ENCODE measurements at regions not wholly inside any gene's neighbourhood (a gene's known extent, or its start where the extent isn't known, plus 50 kb on each side); places are given as distances from the start of the nearest gene placed in this dataset.
A peak's percentile ranks its signal among the peaks of the same experiment; 100 is the strongest.

DNA sequence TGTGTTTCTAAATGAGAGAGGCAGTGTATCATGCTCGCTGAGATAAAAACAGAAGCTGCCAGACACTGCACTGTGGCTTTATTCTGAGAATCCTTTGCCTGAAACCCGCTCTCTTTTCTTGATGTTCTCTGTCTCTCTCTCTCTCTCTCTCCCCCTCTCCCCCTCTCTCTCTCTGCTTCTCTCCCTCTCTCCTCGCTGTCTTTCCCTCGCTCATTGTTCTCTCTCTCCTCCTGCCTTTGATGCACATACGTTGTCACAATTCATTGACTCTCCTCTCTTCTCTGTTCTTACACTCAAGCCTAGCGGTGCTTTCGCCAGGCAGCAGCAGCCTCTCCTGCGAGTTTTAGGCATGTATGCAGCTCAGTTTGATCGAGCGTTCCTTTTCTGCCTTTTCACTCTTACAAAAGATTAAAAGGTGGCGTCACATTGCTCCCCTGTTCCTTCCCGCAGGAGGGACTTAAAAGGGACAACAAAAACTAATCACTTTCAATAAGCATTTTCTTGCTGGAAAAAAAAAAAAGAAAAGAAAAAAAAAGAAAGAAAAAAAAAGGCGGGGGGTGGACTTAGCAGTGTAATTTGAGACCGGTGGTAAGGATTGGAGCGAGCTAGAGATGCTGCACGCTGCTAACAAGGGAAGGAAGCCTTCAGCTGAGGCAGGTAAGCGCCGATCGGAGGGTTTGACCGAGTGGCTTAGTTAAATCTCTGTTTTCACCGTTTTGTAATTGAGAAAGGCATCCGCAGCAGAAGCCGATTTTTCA is 717.9 kb upstream of the WWC1 start:
- ATAC-seq (peak; percentile 90), DNase-seq (ENCODE audit: low spot score) (no peak)
- intact Hi-C loops (cut with DNase I), result no loop called here

- ATAC-seq, result no peak
- DNase-seq (ENCODE audit: low spot score), result no peak
- intact Hi-C loops (cut with DNase I), result no loop called here
These were observed 717.0 kb upstream of the WWC1 start for GRCh38 chr5:167574464-167574863.

DNA sequence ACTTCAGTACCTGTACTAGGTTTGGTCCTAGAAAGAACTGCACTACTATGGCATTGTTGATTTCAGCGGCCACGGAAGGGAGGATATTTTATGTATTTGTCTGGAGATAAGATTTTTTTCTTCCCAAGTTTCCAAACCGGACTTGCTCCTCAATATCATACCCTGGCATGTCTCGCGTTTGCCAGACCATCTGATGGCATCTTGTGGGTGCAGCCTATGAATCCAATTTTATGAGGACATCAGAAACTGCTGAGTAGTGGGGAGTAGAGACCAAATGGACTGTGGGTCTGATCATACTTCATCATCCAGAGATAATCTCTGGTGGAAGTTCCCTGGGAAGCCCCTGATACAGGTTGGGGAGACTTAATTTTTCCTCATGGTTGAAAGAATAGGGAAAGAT is 716.1 kb upstream of the WWC1 start:
- no peak for ATAC-seq
- intact Hi-C loops (cut with DNase I), result no loop called here
- no peak for DNase-seq (ENCODE audit: low spot score)

DNA sequence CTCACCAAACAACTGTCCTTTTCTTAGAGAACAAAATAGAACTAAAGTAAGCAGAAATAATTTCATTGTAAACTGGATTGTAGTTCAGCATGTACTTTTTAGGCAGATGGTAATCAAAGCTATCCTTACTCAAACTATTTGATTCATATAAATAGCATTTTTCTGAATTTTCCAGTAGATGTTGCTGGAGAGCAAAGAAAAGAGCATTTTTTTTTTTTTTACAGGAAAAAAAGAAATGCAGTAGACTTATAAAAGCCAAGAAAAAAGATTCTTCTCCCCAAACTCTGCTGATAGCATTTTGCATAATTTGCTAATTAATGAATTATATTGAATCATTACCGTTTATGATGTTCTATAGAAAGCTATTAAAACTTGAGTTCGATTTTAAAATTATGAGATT is 715.3 kb upstream of the WWC1 start:
- ATAC-seq, result no peak
- intact Hi-C loops (cut with DNase I), result no loop called here
- no peak for DNase-seq (ENCODE audit: low spot score)

- intact Hi-C loops (cut with DNase I), result no loop called here
- ATAC-seq, result no peak
- no peak for DNase-seq (ENCODE audit: low spot score)
These were observed 714.5 kb upstream of the WWC1 start for GRCh38 chr5:167576897-167577296.

GRCh38 chr5:167577616-167578015 is 713.8 kb upstream of the WWC1 start:
- ATAC-seq (no peak), DNase-seq (ENCODE audit: low spot score) (no peak)
- intact Hi-C loops (cut with DNase I), result no loop called here

DNA sequence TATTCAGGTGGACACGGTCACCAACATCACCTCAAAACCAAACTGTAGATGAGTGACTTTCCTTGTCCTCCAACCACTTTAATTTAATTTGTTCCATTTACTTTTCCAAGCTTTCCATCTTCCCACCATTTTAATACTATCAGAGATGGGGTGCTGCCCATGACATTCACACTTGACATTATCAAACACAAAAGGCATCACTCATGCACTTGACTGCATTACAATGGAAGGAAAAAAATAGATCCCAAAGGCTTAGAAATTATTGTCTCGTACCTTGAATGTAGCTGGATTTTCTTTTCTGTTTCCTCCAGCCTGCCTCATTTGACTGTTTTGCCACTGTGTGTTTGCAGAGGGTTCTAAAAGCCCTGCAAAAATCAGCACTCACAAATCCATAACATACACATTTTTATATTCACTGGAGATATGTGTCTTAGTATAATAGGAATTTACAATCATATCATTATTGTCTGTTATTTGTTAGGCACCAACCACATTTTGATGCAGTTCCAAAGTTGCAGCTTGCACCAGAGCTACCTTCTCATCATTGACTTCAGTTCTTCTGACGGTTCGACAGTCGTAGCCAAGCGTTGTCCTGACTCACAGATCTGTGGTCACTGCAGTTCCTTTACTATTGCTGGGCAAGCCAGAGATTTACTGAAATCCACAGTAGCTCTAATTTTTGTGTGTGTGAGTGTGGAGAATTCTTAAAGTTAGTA is 712.3 kb upstream of the WWC1 start:
- intact Hi-C loops (cut with DNase I), result no loop called here
- ATAC-seq (no peak), DNase-seq (ENCODE audit: low spot score) (no peak)

DNA sequence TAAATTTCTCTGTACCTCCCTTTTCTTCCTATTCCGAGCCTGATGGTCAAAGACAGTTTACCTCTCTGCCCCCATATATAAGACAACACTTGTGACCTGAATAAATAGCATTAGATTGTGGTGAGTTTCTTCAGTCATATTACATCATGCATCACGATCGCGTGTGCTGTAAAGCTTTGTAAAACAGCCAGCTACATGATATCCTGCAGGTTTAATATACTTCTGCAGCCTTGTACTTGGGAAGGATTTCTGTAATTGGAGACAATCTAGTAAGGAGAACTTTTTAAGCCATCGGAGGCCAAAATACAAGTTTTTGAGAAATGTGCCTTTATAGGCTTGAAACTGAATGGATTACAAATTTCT is 711.8 kb upstream of the WWC1 start:
- DNase-seq (ENCODE audit: low spot score) (no peak), ATAC-seq (no peak)
- intact Hi-C loops (cut with DNase I), result no loop called here

GRCh38 chr5:167580608-167581007 is 710.8 kb upstream of the WWC1 start:
- intact Hi-C loops (cut with DNase I), result no loop called here
- no peak for ATAC-seq
- DNase-seq (ENCODE audit: low spot score), result no peak

DNA sequence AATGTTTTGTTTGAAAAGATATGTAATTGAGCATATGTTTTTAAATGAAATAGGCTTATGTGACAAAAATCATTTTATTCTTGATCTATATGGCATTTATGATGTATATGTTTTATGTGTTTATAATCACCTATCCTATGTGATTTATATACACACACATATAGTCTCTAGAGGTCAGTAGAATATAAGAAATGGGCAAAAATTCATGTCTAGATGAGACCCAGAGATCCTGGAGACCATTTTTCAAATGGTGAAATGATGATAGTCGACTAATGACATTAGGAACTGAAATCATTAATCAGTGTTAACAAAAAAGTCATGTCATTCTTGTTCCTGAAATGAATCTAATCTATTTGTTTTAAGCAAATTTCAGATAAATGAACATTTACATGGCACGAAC is 709.2 kb upstream of the WWC1 start:
- ATAC-seq, result no peak
- intact Hi-C loops (cut with DNase I), result no loop called here
- DNase-seq (ENCODE audit: low spot score), result no peak

DNA sequence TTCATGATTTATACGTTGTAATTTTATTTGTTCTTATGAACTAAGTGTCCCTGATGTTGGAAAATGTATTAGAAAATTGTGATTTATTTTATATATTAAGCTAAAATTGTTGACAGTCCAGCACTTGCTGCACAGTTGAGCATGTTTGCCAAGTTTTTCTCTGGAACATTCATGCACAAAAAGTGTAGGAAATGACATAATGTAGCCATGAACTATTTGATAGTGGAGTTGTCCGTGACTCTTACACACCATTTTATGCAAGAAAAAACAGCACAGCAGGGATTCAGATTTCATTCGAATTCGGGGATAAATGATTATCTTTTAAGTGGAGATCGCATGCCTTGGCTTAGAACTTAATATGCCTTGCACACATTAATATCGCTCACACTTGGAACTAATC is 708.6 kb upstream of the WWC1 start:
- intact Hi-C loops (cut with DNase I), result no loop called here
- DNase-seq (ENCODE audit: low spot score) (no peak), ATAC-seq (no peak)

- DNase-seq (ENCODE audit: low spot score) (no peak), ATAC-seq (no peak)
- intact Hi-C loops (cut with DNase I), result no loop called here
These were observed 706.3 kb upstream of the WWC1 start for GRCh38 chr5:167585184-167585583.

DNA sequence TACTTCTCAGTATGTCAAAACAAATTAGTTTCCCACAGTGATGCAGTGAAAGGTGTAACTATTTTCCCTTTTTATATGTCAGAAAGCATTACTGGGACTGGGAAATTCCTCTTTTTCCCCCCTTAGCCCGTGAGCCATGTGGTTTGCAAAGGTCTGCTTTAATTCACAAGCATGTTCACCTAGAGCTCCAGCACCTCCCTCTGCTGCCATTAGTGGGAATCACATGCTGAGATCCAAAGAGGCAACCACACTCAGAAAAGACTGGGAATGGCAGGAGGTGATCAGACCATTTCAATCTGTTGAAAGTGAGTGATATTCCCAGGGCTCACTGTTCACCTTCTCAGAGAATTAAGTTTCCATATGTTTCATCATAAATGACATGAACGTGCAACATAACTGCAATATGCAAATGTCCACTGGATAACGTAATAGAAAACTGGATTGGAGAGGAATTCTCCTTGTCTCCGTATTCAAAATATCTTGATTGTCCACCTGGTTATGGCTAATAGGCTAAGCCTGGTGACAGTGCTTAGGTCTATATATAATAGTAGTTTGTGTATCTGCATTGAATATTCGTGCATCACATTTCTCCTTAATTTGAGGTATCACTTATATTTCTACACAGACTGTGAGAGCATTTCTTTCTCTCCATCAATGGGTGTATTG is 703.5 kb upstream of the WWC1 start:
- ATAC-seq (no peak), DNase-seq (ENCODE audit: low spot score) (no peak)
- intact Hi-C loops (cut with DNase I), result no loop called here

DNA sequence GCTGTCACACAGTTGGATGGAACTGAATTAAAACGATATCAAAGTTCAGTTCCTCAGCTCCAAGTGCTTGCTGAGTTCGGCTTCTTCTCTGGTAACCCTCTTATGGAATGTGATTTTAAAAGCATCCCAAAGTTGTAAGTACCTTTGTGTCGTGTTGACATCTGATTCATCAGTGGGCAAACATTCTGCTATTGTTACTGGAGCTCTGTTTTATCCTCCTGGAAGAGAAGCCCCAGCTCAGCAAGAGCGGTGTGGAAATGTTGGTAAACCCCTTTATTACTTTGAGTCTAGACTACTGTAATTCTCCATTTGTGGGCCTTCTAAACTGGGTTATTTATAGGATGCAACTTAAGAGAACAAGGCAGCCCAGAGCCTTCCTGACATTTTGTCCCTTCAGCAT is 699.3 kb upstream of the WWC1 start:
- DNase-seq (ENCODE audit: low spot score), result no peak
- intact Hi-C loops (cut with DNase I), result no loop called here
- ATAC-seq, result no peak

DNA sequence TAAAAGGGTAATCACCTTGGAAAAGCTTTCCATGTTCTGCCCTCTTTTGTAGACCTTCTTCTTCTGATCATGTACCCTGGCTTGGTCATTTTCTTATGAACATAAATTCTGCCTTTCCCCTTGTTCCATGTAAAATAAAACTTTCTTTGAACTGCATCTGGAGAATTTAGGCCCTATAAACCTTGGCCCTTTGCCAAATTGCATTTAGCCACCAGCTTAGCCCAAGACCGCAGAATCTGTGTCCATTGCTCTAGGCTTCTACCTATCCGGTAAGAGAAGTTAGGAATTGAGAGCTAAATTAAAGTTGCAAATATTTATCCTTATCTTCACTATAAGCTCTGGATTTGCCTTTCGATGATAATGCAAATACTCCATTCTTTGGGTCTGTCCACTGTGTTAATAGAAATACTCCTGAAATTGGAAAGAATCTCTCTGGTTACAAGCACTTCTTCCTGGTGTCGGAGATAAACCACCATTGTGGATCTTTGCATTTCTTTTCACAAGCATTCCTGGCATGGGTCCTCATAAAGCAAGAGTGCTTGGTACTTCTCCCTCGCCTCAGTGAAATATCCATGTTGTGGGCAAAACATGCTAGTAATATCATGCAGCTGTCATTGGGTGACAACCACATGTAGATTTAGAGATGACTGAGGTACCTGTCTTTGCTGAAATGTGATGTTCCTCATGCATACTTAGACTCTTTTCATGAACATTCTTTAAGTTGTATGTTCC is 698.0 kb upstream of the WWC1 start:
- intact Hi-C loops (cut with DNase I), result no loop called here
- ATAC-seq (no peak), DNase-seq (ENCODE audit: low spot score) (no peak)

DNA sequence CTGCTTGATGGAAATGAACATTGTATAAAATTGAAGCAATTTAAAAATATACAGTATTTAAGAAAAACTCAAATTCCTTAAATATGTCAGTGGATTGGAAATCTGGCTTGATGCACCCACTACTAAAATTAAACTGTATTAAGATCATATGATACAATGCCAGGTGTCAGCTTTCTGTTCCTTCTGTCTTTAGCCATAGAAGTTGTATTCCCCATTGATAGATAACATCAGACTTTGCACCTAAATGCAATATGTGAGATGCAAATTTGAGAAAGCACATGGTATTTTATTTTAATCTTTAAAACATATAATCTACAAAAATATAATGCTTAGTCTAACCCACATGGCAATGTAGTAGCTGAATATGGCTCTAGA is 697.4 kb upstream of the WWC1 start:
- intact Hi-C loops (cut with DNase I), result no loop called here
- DNase-seq (ENCODE audit: low spot score) (no peak), ATAC-seq (no peak)

DNA sequence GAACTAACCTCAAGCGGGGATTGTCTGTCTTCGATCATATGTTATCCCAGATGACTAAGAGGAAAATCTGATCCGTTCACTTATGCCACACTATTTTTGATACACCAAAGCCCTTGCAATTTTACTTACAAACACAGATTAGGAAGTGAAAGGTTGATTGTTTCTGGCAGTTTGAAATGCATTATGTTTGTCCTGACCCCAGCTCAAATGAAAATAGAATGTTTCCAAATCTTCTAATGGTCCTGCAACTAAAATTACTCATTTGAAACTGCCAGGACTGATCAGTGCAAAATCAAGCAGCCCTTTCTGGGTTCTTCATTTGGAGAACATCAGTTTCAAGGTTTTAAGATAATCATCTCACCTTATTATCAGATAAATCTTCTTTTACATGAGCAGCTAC is 696.7 kb upstream of the WWC1 start:
- no peak for DNase-seq (ENCODE audit: low spot score)
- no peak for ATAC-seq
- intact Hi-C loops (cut with DNase I), result no loop called here

GRCh38 chr5:167595196-167595595 is 696.2 kb upstream of the WWC1 start:
- no peak for DNase-seq (ENCODE audit: low spot score)
- no peak for ATAC-seq
- intact Hi-C loops (cut with DNase I), result no loop called here

DNA sequence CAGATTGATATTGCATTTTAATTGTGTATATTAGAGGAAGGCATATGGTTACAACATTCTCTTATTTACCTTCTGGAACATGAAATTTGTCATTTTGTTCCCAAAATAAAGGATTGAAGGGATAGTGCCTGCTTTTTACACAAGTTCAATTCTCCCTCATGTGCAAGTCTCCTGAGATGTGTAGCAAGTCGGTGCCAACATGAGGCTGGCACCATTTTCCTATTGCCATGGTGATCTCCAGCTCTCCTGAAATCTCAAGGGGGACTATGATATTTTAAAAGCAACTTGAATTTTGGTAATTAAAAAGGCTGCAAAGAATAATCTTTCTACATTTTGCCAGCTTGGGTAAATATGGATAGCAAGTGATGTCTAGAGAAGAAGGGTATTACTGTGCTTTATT is 693.3 kb upstream of the WWC1 start:
- intact Hi-C loops (cut with DNase I), result no loop called here

DNA sequence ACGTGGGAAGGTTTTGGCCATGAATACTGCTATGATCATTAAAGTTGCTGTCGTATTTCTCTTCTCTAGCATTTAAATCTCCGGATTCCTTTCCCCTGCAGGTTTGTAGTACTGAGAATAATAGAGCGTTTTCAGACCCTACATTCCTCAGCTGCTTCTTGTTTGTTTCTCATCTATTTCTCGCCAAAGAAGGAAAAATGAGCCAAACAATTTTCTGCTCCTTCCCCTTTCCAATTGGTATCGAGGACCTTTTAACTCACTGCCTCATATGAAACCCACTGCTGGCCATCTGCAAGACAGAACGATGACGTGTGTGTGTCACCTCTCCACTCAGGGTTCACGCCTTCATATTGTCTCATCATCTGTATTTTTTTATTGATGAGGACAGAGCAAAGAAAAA is 689.4 kb upstream of the WWC1 start:
- peak; percentile 62 for ATAC-seq
- intact Hi-C loops (cut with DNase I), result no loop called here
- no peak for DNase-seq (ENCODE audit: low spot score)

More for the DNA sequence above, 693.3 kb upstream of the WWC1 start:
- DNase-seq (ENCODE audit: low spot score), result no peak
- no peak for ATAC-seq

Data from sciatic nerve (tissue), 2 donors.